Activated CD4-positive, alpha-beta T cell treated with anti-CD3 and anti-CD28 coated beads, Interleukin-2, amount 50 U/mL, for 16 hours (primary cell): ENCODE measurements at regions not wholly inside any gene's neighbourhood (a gene's known extent, or its start where the extent isn't known, plus 50 kb on each side); places are given as distances from the start of the nearest gene placed in this dataset.

Experiments
- DNase-seq: peaks from one replicate; pipeline ENCODE4 v3.0.0-alpha.2; 2020

DNA sequence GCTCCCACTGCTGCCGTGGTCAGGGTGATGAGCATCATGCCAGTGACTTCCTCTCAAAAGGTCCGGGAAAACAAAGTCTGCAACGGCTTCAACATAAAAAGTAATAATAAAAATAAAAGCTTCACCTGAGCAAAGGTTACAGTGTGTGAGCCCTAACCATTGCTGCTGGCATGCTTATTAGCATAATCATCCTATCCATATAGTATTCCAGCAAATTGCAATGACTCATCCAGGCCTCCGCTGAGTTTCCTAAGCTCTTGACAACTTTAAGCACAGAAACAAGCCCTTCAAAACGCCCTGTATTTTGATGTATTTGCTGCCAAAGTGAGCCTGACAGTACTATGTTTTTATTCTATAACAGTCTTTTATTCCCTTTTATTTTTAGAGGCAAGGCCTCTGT, 100.5 kb downstream of the AASDH start:
- DNase-seq = no peak

DNA sequence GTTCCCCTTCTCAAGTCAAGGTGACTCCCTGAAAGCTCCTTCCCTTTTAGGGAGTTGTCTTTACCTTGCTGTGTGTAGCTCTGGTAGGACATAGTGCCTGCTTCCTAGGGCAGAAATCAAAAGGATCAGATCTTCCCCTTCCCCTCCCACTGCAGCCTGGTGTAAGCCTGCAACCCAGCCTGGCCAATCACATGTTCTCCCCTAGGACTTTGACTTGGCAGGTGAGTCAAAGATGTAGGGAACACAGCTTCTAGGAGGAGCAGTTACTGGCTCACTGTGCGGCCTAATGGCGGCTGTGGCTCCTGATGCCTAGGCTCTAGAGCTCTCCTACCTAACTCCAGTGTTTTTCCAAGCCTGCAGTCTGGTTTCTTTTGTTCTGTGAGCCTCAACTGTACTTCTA, 103.9 kb downstream of the AASDH start:
- DNase-seq = no peak

DNA sequence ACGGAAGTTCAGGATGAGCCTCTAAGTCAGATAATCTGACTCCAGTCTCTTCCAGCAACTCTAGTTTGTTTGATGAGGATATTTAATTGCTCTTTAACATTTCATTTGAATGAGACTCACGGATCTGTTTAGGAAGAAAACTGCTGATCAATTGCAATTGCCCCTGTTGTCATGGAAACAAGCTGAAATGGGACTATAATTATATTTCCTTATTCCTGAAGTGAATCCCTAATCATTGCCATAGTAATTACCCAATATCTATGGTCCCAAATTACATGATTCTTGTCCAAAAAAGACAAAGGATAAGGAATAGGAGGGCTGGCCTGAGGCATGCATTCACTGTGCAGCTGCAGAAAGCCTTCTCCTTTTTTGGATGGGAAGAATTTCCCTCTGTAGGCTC, 105.3 kb downstream of the AASDH start:
- no peak for DNase-seq

DNA sequence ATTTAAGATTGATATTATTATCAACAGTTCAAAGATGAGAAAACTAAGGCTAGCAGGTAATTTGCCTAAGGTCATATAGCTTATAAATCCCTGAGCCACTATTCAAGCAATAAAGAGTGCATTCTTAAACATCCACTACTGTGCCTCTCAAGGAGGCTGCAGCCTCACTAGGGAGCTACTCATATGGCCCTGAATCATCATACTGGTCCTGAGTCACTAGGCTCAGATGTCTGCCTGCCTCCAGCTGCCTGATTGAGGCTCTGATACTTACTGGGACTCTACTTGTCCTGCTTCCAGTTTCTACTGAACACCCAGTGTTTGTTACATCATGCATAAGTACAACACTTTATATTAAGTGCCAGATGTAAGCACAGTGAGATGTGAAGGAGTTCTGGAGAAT, 110.7 kb downstream of the AASDH start:
- no peak for DNase-seq

DNA sequence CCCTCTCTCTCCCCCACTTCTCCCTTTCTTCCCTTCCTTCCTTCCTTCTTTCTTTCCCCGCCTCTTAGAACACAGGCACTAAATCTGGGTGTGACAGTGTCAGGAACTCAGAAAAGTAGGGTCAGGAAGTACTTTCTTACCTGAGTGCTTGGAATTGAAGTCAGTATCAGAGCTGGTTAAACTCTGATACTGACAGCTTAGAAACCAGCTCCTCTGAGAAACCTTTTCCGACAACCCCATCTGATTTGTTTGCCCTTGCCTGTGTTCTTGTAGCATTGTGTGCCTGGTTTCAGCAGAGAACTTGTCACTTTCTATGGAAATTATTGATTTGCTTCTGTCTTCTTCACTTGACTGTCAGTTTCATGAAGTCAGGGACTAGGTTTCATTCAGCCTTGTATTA, 113.9 kb downstream of the AASDH start:
- DNase-seq = no peak

DNA sequence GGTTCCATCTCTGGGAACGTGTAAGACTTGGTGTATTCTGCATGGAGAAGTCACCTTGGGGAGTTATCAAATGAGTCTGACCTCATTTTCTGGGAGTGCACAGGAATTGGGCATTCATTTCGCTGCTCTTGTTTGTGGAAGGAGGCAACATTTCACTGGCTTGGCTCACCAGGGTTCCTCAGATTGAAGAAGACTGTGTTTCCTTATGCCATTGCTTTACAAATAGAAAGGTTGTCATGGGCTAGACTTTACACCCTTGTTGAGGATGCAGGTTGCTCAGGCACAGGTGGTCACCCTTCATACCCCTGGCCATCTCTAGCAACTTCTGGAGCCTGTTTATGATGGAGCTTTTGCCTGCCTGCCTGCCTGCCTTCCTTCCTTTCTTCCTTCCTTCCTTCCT, 114.4 kb downstream of the AASDH start:
- DNase-seq = no peak

DNA sequence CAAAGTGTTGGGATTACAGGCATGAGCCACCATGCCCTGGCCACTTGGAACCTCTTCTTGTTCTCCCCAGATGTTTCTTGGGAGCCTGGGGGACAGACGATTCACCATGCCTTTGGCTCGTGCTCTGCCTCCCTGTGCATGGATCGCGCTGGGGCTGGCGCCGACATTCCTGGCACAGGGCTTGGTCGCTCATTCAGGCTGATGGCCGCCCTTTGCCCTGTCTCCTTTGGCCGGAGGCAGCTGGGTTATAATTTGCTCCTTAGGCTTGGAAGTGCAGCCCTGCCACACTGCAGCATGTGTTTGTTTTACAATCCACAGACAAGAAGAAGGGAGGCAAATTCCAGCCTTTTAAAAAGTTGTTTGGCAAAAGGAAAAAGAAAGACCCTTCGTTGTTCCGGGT, 115.3 kb downstream of the AASDH start:
- no peak for DNase-seq

DNA sequence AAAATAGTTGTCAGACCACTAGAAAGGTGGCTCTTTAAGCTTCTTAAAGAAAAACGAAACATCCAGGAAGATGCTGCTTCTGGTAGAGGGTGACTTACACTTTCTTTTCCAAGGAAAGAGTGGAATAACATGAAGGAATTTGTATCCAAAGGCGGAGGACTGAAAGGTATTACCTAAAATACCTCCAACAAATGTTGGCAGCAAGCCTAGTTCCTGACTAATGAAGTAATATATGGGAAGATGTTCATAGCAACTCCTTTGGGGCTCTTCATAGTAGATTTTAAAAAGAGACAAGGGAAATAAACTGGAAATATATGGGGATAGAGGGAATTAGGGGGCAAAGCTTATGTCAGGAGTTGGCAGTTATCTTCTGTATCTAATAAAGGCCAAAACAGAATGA, 116.2 kb downstream of the AASDH start:
- no peak for DNase-seq

DNA sequence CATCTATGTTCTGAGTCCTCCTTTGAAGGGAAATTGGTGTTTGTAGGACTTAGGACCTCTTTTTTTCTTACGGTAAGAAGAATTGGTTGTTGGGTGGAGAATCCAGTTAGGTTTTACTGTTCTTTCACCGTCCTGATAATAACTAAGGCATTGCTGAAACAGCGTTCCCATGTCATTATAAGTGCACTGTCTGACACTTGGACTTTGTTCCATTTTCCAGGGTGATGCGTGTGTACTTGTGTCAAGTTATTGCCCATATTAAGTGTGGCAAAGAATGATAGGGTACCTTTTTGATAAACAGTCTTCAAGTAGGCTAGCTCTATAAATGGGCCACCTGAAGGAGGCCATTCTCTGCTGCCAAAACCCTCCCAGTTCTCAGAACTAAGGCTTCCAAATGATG, 119.7 kb downstream of the AASDH start:
- no peak for DNase-seq

DNA sequence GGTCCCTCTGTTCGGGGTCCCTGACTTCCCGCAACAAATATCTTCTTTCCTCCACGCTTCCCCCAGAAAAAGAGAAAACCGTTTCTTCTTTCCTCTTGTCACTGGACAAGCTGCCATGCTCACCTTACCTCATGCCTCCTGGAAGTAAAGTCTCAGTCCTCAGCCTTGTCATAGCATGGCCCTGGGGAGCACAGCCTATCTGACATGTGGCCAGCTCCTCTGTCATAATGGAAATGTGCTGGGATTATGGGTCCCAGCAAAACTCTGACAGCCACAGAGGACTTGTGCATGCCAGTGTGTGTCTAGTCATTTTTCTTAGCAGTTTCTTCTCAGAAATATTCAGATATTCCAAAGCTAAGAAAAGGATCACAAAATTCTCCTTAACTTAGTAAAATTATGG, 122.4 kb downstream of the AASDH start:
- DNase-seq = no peak

DNA sequence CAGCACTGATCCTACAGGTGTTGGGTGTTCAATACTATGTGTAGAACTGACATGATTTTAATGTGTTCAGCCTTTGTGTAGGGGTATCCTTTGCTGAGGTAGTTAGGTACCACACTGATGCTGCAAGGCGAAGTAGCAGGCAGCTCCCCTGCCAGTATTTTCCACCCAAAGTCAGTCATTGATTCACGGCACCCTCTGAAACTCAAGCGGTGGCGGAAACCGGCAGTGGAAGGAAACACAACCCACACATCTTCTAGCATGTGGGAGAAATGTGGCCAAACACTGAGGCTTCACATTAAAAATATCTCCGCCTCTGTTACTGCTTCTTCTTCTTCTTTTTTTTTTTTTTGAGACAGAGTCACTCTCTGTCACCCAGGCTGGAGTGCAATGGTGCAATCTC, 126.3 kb downstream of the AASDH start:
- DNase-seq = peak; percentile 39

DNA sequence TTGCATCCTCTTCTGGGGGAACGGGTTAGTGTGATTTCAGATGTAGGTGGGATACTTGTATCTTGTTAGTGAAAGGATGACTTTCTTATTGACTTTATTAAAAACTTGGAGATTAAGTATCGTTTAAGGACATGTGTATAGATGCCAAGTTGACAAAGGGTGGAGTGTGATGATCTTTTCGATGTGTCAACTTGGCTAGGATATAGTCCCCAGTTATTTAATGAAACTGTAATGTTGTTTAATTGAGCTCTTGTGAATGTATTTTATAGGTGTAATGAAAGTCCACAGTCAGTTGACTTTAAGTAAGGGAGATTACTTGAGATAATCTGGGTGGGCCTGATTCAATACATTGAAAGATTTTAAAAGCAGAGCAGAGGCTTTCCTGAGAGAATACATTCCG, 127.0 kb downstream of the AASDH start:
- DNase-seq = no peak

DNA sequence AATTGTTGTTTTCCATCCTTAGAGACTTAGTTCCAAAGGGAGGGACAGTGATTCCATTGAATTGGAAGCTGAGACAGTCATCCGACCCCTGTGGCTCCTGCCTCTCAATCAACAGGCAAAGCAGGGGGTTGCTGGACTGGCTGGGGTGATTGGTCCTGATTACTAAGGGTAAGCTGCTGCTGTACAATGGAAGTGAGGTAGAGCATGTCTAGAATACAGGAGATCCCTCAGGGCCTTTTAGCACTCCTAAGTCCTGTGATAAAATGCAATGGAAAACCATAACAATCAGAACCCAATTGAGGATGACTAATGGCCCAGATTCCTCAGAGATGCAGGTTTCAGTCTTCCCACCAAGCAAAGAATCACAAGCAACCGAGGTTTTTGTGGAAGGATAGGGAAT, 127.6 kb downstream of the AASDH start:
- no peak for DNase-seq

DNA sequence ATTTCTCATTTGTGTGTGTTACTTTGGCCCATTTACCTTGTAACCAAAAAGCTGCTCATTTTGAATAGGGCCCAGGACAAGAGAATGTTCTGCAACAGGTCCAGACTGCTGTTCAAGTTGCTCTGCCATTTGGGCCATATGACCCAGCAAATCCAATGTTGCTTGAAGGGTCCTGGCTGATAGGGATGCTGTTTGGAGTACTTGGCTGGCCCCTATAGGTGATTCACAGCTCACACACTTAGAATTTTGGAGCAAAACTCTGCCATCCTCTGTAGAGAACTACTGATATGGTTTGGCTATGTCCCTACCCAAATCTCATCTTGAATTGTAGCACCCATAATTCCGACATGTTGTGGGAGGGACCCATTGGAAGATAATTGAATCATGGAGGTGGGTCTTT, 131.5 kb downstream of the AASDH start:
- DNase-seq = no peak

DNA sequence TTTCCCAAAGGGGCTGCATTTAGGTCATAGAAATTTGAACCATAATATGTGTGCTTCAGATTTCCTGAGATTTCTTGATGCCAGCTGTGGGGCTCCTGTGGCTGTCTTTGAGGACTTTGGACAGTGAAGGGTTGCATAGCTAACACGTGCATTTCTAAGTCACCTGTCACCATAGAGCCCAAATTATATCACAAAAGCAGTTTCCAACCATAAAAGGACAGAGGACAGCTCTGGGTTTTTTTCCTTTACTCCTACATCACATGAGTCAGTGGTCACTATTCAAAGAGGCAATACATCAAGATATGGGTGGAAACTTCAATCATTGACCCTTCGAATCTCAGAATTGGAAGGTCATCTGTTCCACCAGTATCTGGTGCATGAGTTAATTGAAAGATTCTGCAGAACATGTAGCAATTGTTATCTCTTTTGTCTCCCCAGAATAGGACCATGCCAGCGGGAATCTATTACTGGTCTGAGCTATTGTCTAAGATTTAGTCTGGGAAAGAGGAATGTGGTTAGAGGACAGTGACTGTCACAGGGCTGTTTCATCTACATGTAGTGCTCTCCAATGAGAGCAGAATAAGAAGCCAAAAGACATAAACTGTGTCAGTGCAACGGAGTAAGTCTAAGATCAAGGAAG, 133.5 kb downstream of the AASDH start:
- DNase-seq = no peak

DNA sequence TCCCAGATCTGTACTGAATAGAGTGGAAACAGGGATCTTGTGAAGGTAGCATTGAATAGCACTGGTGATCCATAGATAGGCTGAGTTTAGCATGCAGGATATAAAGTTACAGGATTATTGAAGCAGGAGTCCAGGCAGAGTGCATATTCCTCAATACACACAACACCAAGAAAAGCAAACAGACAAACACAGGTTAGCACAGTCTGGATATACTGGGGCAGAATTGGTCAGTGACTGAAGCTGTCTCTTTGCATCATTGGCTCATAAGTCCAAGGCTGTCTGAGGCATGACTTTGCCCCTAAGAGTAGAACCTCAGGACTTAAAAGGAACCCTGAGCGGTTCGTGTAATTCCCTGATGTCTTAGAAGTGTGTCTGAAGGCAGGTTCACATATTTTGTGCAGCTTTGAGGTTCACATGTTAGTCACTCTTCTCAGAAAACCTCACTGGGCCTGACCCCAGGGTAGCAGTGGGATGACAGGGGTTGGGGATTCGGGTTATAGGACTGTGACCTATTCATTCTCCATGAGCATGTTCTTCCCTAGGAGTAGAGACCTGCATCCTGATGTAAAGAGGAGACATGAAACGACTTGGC, 134.6 kb downstream of the AASDH start:
- DNase-seq = no peak

DNA sequence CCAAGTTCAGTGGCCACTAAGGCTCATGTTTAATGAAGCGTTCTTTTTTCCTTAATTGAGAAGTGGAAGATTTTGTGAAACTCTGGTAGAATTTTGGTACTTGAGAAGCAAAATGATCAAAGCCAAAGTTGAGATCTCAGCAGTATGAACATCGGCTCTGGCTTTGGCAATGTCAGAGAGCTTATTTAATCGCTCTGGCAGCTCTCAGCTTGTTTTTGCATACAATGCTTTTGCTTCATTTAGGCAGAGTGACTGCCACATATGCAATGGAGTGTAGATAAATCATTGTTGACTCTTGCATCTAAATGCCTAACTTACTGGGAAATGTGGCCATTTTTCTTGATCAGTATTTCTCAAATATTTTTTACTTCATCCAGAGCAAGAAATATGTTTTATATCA, 135.7 kb downstream of the AASDH start:
- no peak for DNase-seq

DNA sequence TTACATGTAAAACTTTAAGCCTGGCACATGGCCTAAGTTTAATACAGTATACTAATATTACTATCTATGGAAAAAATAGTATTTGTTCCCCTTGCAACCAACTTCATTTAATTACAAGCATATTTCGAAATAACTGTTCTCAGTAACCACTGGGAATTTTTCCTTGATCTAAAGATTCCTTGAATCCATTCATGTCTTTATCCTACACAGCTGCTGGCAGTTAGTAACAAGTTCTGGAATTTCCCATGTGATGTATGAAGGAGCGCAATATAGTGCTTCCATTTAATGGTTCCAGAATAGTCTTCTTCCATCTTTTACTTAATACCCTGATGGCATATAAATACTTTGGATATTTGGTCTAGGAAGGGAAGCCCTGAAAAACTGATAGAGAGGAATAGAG, 136.5 kb downstream of the AASDH start:
- DNase-seq = no peak

DNA sequence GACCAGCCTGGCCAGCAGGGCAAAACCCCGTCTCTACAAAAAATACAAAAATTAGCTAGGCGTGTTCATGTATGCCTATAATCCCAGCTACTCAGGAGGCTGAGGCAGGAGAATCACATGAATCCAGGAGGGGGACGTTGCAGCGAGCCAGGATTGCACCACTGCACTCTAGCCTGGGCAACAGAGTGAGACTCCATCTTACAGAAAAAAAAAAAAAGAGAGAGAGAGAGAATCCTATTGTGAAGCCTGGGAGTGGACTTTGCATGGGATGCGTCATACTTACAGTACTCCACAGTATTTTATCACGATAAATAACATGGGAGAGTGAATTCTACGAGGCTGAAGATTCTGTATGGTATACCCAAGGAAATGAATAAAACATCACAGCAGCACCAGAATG, 139.6 kb downstream of the AASDH start:
- no peak for DNase-seq

DNA sequence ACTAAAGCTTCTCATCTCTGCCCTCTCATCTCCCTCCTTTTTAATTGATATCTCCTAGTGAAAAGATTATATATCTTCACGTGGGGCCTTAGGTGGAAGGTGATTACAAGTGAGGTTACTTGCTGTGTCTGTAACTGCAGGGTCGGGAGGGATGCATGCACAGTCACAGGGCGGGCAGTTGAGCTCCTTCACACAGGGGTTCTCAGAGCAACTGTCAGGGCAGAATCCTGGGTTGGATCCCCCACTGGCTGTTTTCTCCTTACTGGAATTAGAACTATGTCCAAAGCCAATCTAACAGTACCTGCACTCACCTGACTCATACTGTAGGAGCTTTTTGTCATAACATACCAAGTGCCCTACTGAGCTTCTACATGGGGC, 141.1 kb downstream of the AASDH start:
- no peak for DNase-seq

DNA sequence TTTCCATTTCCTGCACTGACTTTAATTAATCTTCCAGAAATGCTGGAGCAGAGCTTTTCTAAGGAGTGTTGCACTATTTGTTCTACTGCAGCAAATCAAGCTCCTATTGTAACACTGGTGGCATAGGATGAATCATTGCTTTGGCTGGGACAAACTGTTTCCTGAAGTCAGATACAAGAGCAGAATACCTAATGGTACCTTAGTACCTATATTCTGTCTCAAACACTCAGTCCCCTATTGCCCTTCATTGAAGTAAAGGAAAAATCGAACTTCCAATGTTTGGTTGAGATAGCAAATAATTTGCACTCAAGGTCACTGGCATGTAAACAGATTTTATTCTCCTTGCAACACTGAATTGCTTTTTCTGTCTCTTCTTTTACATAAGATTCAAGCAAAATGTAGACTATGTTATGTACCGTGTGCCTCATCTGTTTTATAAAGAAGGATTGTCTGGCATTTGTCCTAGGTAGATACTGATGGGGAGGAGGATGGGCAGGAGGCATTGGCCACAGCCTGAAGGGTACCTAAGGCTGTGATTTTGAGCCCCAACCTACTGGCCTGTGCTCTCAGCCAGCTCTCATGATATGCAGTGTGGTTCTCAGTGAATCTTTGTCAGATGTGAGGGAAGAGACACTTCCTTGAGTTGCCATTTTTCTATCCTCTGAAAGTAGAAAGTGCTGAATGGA, 141.6 kb downstream of the AASDH start:
- DNase-seq = no peak

DNA sequence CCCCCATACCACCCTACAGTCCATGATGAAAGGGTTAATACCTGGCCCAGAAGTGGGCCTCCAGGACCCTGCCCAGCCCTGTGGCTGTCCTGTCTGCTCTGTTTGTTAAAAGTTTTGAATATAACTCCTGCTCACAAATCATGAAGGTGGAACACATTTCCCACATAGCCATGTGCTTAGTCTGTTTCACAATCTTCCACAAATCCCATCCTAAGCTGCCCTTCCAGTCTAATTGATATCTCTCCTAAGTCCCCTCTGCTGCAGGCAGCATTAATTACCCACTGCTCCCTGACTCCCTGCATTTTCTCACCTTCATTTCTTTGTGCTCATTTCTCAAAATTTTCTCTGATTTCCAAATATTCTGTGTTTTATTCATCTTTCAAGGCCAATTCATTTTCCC, 142.6 kb downstream of the AASDH start:
- no peak for DNase-seq

DNA sequence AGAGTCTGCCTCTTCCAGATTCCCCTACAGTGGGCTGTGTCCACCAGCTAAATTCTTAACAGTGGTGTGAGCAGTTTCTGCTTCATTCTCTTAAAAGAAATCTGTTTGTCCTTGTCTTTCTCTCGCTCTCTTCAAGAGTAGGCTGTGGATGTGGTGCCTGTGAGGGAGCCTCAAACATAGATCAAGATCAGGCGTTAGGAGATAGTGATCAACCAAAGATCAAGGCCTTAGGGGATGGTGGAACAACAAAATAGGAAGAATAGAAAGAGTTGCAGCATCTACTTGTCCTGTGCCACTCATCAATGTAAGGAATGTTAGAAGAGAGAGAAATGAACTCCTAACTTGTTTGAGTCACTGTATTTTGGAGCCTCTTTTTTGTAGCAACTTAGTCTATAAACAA, 144.2 kb downstream of the AASDH start:
- DNase-seq = no peak

DNA sequence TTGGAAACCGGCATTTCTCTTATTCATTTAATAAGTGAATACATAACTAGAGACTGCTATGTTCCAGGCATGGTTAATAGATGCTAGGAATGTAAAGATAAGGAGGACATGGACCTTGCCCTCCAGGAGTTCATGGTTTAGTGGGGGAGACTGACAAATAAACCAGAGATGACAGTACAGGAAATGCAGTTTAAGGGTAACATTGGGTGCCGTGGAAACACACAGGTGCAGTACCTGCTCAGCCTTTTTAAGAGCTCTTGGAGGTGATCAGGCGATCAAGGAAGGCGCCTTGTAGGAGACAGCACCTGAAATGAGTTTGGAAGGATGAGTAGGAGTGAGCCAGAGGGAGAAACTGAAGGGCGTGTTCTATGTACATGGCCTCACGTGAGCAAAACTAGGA, 145.8 kb downstream of the AASDH start:
- no peak for DNase-seq
